Hepatocyte (in vitro differentiated cells): ENCODE measurements at regions not wholly inside any gene's neighbourhood (a gene's known extent, or its start where the extent isn't known, plus 50 kb on each side); places are given as distances from the start of the nearest gene placed in this dataset.

Experiments used
- DNase-seq: peaks from one replicate; pipeline ENCODE4 v3.0.0-alpha.2; 2016; ENCODE audit warnings: low spot score
- H2AFZ ChIP-seq: fragments of 200-600 bp; sonication (generic); 2 replicates; pipeline ENCODE4 v1.6.0; 2016; ENCODE audit warnings: antibody characterized with exemption, mild to moderate bottlenecking
- H3K27ac ChIP-seq: fragments of 200-600 bp; sonication (generic); 2 replicates; pipeline ENCODE4 v1.5.1; 2016; ENCODE audit warnings: mild to moderate bottlenecking
- H3K27me3 ChIP-seq: fragments of 200-600 bp; sonication (generic); 2 replicates; pipeline ENCODE4 v1.6.1; 2016
- H3K36me3 ChIP-seq: fragments of 200-600 bp; sonication (generic); replicated peaks from 2 replicates; pipeline ENCODE4 v1.5.1; 2016; ENCODE audit warnings: low read depth; ENCODE audit not compliant: insufficient read depth
- H3K4me1 ChIP-seq: fragments of 200-600 bp; sonication (generic); 2 replicates; pipeline ENCODE4 v1.5.1; 2016; ENCODE audit warnings: mild to moderate bottlenecking, moderate library complexity; ENCODE audit not compliant: insufficient read depth
- H3K4me2 ChIP-seq: fragments of 200-600 bp; sonication (generic); 2 replicates; pipeline ENCODE4 v1.6.0; 2016
- H3K4me3 ChIP-seq: fragments of 200-600 bp; sonication (generic); 2 replicates; pipeline ENCODE4 v1.5.1; 2016; ENCODE audit warnings: mild to moderate bottlenecking
- H3K79me2 ChIP-seq: fragments of 200-600 bp; sonication (generic); 2 replicates; pipeline ENCODE4 v1.6.0; 2017; ENCODE audit warnings: mild to moderate bottlenecking
- H3K9me2 ChIP-seq: fragments of 200-600 bp; sonication (generic); replicated peaks from 2 replicates; pipeline ENCODE4 v1.6.0; 2017; ENCODE audit warnings: mild to moderate bottlenecking; ENCODE audit not compliant: insufficient read depth
- H3K9me3 ChIP-seq: fragments of 200-600 bp; sonication (generic); 2 replicates; pipeline ENCODE4 v1.5.1; 2016; ENCODE audit warnings: low read depth, mild to moderate bottlenecking
- H4K20me1 ChIP-seq: fragments of 200-600 bp; sonication (generic); 2 replicates; pipeline ENCODE4 v1.6.0; 2016; ENCODE audit warnings: mild to moderate bottlenecking; ENCODE audit not compliant: insufficient read depth, poor library complexity, severe bottlenecking
- EZH2 ChIP-seq: fragments of 200-600 bp; sonication (generic); IDR thresholded peaks from 2 replicates; pipeline ENCODE4 v1.6.1; 2016; ENCODE audit warnings: antibody characterized with exemption, mild to moderate bottlenecking, borderline replicate concordance
- EZH2phosphoT487 ChIP-seq: fragments of 200-600 bp; sonication (generic); IDR thresholded peaks from one replicate; pipeline ENCODE4 v1.6.1; 2018; ENCODE audit warnings: antibody characterized with exemption, mild to moderate bottlenecking, low read depth, moderate library complexity; ENCODE audit not compliant: unreplicated experiment, severe bottlenecking
- WGBS: methylation state at CpG from one replicate; pipeline ENCODE4 v1.1.6; 2016; ENCODE audit warnings: low lambda C conversion rate; ENCODE audit errors: missing lambda C conversion rate; 5-methylcytosine and 5-hydroxymethylcytosine counted together
- TF ChIP-seq, protein P1 (sequence below): fragments of 200-600 bp; sonication (generic); IDR thresholded peaks from 2 replicates; pipeline ENCODE4 v1.5.1; 2016; ENCODE audit warnings: antibody characterized with exemption, mild to moderate bottlenecking; ENCODE audit not compliant: poor library complexity

DNA sequence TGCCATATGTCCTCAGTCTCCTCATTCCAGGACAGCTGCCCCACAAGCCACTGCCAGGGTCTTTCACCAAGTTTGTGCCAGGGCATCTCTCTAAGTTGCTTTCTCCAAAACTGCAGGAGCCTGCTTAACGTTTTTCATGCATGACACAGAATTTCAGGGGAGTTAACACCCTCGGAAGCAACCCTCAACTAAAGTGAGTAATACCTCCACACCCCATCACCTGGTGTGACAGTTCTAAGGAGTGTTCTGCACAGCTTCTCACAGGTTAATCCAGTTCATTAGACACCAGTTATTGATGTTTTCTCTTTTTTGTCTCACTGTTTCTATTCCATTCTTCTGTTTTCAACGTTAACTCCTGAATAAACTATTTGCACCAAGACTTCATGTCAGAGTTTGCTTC, 115.0 kb downstream of the BACH1 start:
- H3K4me3 ChIP-seq: no peak overlapping the region
- TF ChIP-seq EZH2phosphoT487 (no peak), EZH2 (no peak)
- TF ChIP-seq, protein P1, sequence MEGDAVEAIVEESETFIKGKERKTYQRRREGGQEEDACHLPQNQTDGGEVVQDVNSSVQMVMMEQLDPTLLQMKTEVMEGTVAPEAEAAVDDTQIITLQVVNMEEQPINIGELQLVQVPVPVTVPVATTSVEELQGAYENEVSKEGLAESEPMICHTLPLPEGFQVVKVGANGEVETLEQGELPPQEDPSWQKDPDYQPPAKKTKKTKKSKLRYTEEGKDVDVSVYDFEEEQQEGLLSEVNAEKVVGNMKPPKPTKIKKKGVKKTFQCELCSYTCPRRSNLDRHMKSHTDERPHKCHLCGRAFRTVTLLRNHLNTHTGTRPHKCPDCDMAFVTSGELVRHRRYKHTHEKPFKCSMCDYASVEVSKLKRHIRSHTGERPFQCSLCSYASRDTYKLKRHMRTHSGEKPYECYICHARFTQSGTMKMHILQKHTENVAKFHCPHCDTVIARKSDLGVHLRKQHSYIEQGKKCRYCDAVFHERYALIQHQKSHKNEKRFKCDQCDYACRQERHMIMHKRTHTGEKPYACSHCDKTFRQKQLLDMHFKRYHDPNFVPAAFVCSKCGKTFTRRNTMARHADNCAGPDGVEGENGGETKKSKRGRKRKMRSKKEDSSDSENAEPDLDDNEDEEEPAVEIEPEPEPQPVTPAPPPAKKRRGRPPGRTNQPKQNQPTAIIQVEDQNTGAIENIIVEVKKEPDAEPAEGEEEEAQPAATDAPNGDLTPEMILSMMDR: no peak
- H3K27ac ChIP-seq: no peak overlapping the region
- no peaks in the 10 kb centered on the region for H3K79me2 ChIP-seq
- no peak overlapping the region for H3K4me2 ChIP-seq
- H3K27me3 ChIP-seq: no peaks in the 10 kb centered on the region
- no peaks in the 10 kb centered on the region for H3K9me2 ChIP-seq
- H3K9me3 ChIP-seq: no peaks in the 10 kb centered on the region
- H3K4me1 ChIP-seq: no peaks in the 10 kb centered on the region
- H4K20me1 ChIP-seq: no peaks in the 10 kb centered on the region
- WGBS: 77% methylated on average over 3 of the region's 3 CpGs
- no peaks in the 10 kb centered on the region for H3K36me3 ChIP-seq
- H2AFZ ChIP-seq: no peak overlapping the region
- no peak for DNase-seq

DNA sequence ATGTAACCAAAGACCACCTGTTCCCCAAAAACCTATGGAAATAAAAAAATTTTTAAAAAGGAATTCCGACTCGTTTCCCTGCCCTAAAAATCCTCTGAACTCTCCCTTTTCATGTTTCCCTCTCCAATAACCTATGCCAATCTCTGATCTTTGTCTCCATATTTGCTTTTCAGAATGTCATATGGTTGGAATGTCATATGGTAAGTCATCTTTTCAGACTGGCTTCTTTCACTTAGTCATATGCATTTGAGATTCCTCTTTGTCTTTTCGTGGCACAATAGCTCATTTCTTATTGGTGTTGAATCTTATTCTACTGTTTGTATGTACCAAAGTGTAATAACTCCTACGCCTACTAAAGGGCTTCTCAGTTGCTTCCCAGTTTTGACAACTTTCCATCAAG, 117.5 kb downstream of the BACH1 start:
- no peak overlapping the region for H3K27ac ChIP-seq

DNA sequence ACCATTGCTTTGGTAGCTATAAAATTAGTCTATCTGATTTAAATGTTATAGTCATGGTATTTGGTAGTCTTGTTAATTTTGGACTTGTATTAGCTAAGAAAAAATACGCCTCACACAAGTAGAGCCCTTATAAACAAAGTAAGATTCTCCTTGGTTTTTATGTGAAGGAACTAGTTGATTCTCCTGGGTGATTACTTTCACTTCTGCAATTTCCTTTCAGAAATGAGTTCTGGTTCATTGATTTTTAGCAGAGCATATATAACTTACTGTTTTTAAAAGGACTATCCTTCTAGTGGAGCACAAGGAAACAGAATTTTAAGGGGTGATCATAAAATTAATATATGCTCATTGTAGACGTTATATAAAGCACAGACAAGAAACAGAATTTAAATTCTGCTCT, 120.1 kb downstream of the BACH1 start:
- Histone ChIP-seq H3K4me2 (no peak overlapping the region), H3K27ac (no peak overlapping the region), H3K9me2 (no peaks in the 10 kb centered on the region), H3K27me3 (no peaks in the 10 kb centered on the region), H3K79me2 (no peaks in the 10 kb centered on the region), H2AFZ (no peak overlapping the region), H3K4me1 (no peaks in the 10 kb centered on the region), H3K36me3 (no peaks in the 10 kb centered on the region), H3K9me3 (no peaks in the 10 kb centered on the region), H4K20me1 (no peaks in the 10 kb centered on the region), H3K4me3 (no peak overlapping the region)
- no peak for DNase-seq
- TF ChIP-seq, protein P1: no peak
- TF ChIP-seq EZH2phosphoT487 (no peak), EZH2 (no peak)
- 90% methylated on average over 2 of the region's 2 CpGs for WGBS

More for the DNA sequence above, 117.5 kb downstream of the BACH1 start:
- no peaks in the 10 kb centered on the region for H3K79me2 ChIP-seq
- no peaks in the 10 kb centered on the region for H3K9me2 ChIP-seq
- H4K20me1 ChIP-seq: no peaks in the 10 kb centered on the region
- no peak overlapping the region for H3K4me3 ChIP-seq
- DNase-seq: no peak
- TF ChIP-seq, protein P1: no peak
- TF ChIP-seq EZH2phosphoT487: no peak
- TF ChIP-seq EZH2: no peak
- H3K9me3 ChIP-seq: no peaks in the 10 kb centered on the region
- no peaks in the 10 kb centered on the region for H3K27me3 ChIP-seq
- H3K36me3 ChIP-seq: no peaks in the 10 kb centered on the region
- WGBS: 97% methylated on average over 4 of the region's 4 CpGs
- no peak overlapping the region for H3K4me2 ChIP-seq
- no peak overlapping the region for H2AFZ ChIP-seq
- no peaks in the 10 kb centered on the region for H3K4me1 ChIP-seq

DNA sequence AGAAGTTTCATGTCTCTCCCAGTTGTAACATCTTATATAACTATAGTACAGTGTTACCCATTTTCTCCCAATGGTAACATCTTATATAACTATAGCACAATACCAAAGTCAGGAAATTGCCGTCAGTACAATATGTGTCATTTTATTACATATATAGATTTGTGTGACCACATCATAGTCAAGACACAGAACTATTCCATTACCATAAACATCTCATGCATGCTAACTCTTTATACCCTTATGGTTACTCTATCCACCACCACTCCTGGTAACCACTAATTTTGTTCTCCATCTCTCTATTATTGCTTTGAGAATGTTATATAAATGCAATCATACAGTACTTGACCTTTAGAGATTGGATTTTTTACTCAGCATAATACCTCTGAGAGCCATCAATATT, 120.7 kb downstream of the BACH1 start:
- no peak overlapping the region for H3K4me2 ChIP-seq
- no peaks in the 10 kb centered on the region for H3K79me2 ChIP-seq
- 89% methylated on average over 1 of the region's 1 CpG for WGBS
- no peaks in the 10 kb centered on the region for H3K36me3 ChIP-seq
- no peak overlapping the region for H3K4me3 ChIP-seq
- no peaks in the 10 kb centered on the region for H3K4me1 ChIP-seq
- no peaks in the 10 kb centered on the region for H3K9me3 ChIP-seq
- no peak for TF ChIP-seq EZH2
- TF ChIP-seq, protein P1: no peak
- no peak for TF ChIP-seq EZH2phosphoT487
- H3K9me2 ChIP-seq: no peaks in the 10 kb centered on the region
- H3K27me3 ChIP-seq: no peaks in the 10 kb centered on the region
- H4K20me1 ChIP-seq: no peaks in the 10 kb centered on the region
- no peak overlapping the region for H2AFZ ChIP-seq
- no peak overlapping the region for H3K27ac ChIP-seq
- DNase-seq: no peak
